SK-N-SH (cell line): ENCODE measurements at regions not wholly inside any gene's neighbourhood (a gene's known extent, or its start where the extent isn't known, plus 50 kb on each side); places are given as distances from the start of the nearest gene placed in this dataset.
"Not testable (repeated sequence)": the region's sequence is repeated elsewhere in the genome, so short reads cannot be mapped to it uniquely, and the experiment has no call there.

ENCODE experiments used
- CTCF ChIA-PET: fragments of 300-600, 350-600 bp; formaldehyde crosslinking; extraction: SDS; loops from one replicate; lab custom pipeline; 2021; lab: Yijun Ruan, JAX
- POLR2A ChIA-PET: fragments of 350-600 bp; sonication (Branson Sonifier 250); formaldehyde crosslinking; extraction: SDS; loops from one replicate; lab custom pipeline; 2020; ENCODE audit warnings: antibody characterized with exemption, inconsistent platforms; lab: Yijun Ruan, JAX
- DNase-seq: peaks from one replicate; pipeline ENCODE4 v3.0.0; 2012
- H2AFZ ChIP-seq: fragments of 200-600 bp; sonication (generic); 2 replicates; pipeline ENCODE4 v1.8.1; 2016; ENCODE audit warnings: antibody characterized with exemption, mild to moderate bottlenecking, low read depth
- H3F3A ChIP-seq: fragments of 200-600 bp; sonication (generic); replicated peaks from 2 replicates; pipeline ENCODE3; 2016; ENCODE audit warnings: antibody characterized with exemption, mild to moderate bottlenecking; ENCODE audit not compliant: insufficient read depth
- H3K27ac ChIP-seq, 2 experiments: fragments of 200-500 bp in 1 of 2; fragments of 200-600 bp in 1 of 2; sonication (Bioruptor generic) in 1 of 2; sonication (generic), shearing (Covaris generic) in 1 of 2; 2 replicates each; pipeline versions ENCODE4 v1.5.1 to v1.6.1; 2014 to 2016; ENCODE audit warnings: low read depth in 2 of 2, inconsistent platforms in 1 of 2, low read length in 1 of 2, mild to moderate bottlenecking in 1 of 2, mixed read lengths in 1 of 2
- H3K27me3 ChIP-seq: fragments of 200-600 bp; sonication (generic), shearing (Covaris generic); 2 replicates; pipeline ENCODE4 v1.6.1; 2016; ENCODE audit warnings: mixed run types; ENCODE audit not compliant: insufficient read depth
- H3K36me3 ChIP-seq, 2 experiments: fragments of 200-500 bp in 1 of 2; fragments of 200-600 bp in 1 of 2; sonication (Bioruptor generic) in 1 of 2; sonication (generic) in 1 of 2; replicated peaks in 1 of 2; 2 replicates each; pipeline versions ENCODE3 to v1.5.1; 2014 to 2016; ENCODE audit warnings: low read length in 1 of 2, mild to moderate bottlenecking in 1 of 2; ENCODE audit not compliant: insufficient read depth in 2 of 2, control insufficient read depth in 1 of 2
- H3K4me1 ChIP-seq, 2 experiments: fragments of 200-500 bp in 1 of 2; fragments of 200-600 bp in 1 of 2; sonication (Bioruptor generic) in 1 of 2; sonication (generic), shearing (Covaris generic) in 1 of 2; 2 replicates each; pipeline versions ENCODE4 v1.5.1 to v1.6.1; 2014 to 2016; ENCODE audit warnings: low read depth in 1 of 2, low read length in 1 of 2, mixed run types in 1 of 2; ENCODE audit not compliant: insufficient read depth in 2 of 2, control insufficient read depth in 1 of 2
- H3K4me2 ChIP-seq: fragments of 200-600 bp; sonication (generic), shearing (Covaris generic); 2 replicates; pipeline ENCODE4 v1.6.1; 2017; ENCODE audit warnings: mixed run types
- H3K4me3 ChIP-seq, 2 experiments: fragments of 200-500 bp in 1 of 2; fragments of 200-600 bp in 1 of 2; sonication (Bioruptor generic) in 1 of 2; sonication (generic), shearing (Covaris generic) in 1 of 2; 2 replicates each; pipeline versions ENCODE4 v1.5.1 to v1.8.1; 2014 to 2016; ENCODE audit warnings: low read depth in 2 of 2, inconsistent platforms in 1 of 2, low read length in 1 of 2, mild to moderate bottlenecking in 1 of 2, mixed read lengths in 1 of 2, moderate library complexity in 1 of 2
- H3K79me2 ChIP-seq: fragments of 200-600 bp; sonication (generic); 2 replicates; pipeline ENCODE4 v1.8.1; 2017; ENCODE audit warnings: mild to moderate bottlenecking; ENCODE audit not compliant: insufficient read depth
- H3K9ac ChIP-seq: fragments of 200-600 bp; sonication (generic); 2 replicates; pipeline ENCODE4 v1.6.1; 2017; ENCODE audit warnings: mixed run types
- H3K9me2 ChIP-seq: fragments of 200-600 bp; sonication (generic); 2 replicates; pipeline ENCODE4 v1.6.1; 2017; ENCODE audit warnings: mixed run types
- H3K9me3 ChIP-seq: fragments of 200-600 bp; sonication (generic); 2 replicates; pipeline ENCODE4 v1.6.1; 2017; ENCODE audit warnings: mixed run types, mild to moderate bottlenecking, moderate library complexity
- H4K20me1 ChIP-seq: fragments of 200-600 bp; sonication (generic); 2 replicates; pipeline ENCODE4 v1.6.1; 2017; ENCODE audit warnings: mild to moderate bottlenecking, mixed run types; ENCODE audit not compliant: insufficient read depth
- EZH2phosphoT487 ChIP-seq: fragments of 200-600 bp; sonication (generic); IDR thresholded peaks from 2 replicates; pipeline ENCODE4 v1.6.1; 2017; ENCODE audit warnings: low read depth, mixed run types, mild to moderate bottlenecking, antibody characterized with exemption, moderate library complexity, borderline replicate concordance
- FOSL2 ChIP-seq: IDR thresholded peaks from 2 replicates; pipeline ENCODE4 v1.4.0; 2012; ENCODE audit warnings: low read depth, mild to moderate bottlenecking, moderate library complexity, borderline replicate concordance
- FOXJ3 ChIP-seq: sonication (generic); formaldehyde crosslinking; IDR thresholded peaks from 2 replicates; pipeline ENCODE4 v1.5.1; 2020; ENCODE audit warnings: mild to moderate bottlenecking, missing genetic modification reagents
- FOXM1 ChIP-seq: IDR thresholded peaks from 2 replicates; pipeline ENCODE4 v1.4.0; 2012; ENCODE audit warnings: low read depth, mild to moderate bottlenecking
- JUND ChIP-seq: IDR thresholded peaks from 2 replicates; pipeline ENCODE4 v1.4.0; 2012
- NFIC ChIP-seq: IDR thresholded peaks from 2 replicates; pipeline ENCODE4 v1.4.0; 2012; ENCODE audit warnings: borderline replicate concordance
- NRF1 ChIP-seq: IDR thresholded peaks from 2 replicates; pipeline ENCODE4 v1.6.1; 2012; ENCODE audit warnings: low read depth, mild to moderate bottlenecking, low read length
- POLR2AphosphoS5 ChIP-seq: IDR thresholded peaks from 2 replicates; pipeline ENCODE4 v1.6.1; 2012; ENCODE audit warnings: low read depth, low read length
- RAD21 ChIP-seq: IDR thresholded peaks from 2 replicates; pipeline ENCODE4 v1.6.1; 2012; ENCODE audit warnings: mild to moderate bottlenecking, low read length
- RFX5 ChIP-seq: IDR thresholded peaks from 2 replicates; pipeline ENCODE4 v1.6.1; 2012; ENCODE audit warnings: mild to moderate bottlenecking, improper control_type of control experiment, low read length
- RXRA ChIP-seq: IDR thresholded peaks from 2 replicates; pipeline ENCODE4 v1.4.0; 2012; ENCODE audit warnings: low read depth, mild to moderate bottlenecking, borderline replicate concordance
- TCF12 ChIP-seq: IDR thresholded peaks from 2 replicates; pipeline ENCODE4 v1.4.0; 2012
- WGBS: methylation state at CpG from one replicate; pipeline ENCODE4 v1.1.6; 2017; ENCODE audit warnings: low lambda C conversion rate; 5-methylcytosine and 5-hydroxymethylcytosine counted together
- TF ChIP-seq, protein P1 (sequence below): fragments of 200-600 bp; sonication (generic); IDR thresholded peaks from 2 replicates; pipeline ENCODE4 v1.6.1; 2017; ENCODE audit warnings: antibody characterized with exemption, mild to moderate bottlenecking, moderate library complexity
- TF ChIP-seq, protein P2 (sequence below): IDR thresholded peaks from 2 replicates; pipeline ENCODE4 v1.4.0; 2012; ENCODE audit warnings: low read depth
- TF ChIP-seq, protein P3 (sequence below): fragments of 150-350 bp; IDR thresholded peaks from 2 replicates; pipeline ENCODE4 v1.6.1; 2017; ENCODE audit warnings: antibody characterized with exemption, low read length, low read depth, borderline replicate concordance
- TF ChIP-seq, protein P4 (sequence below): IDR thresholded peaks from 2 replicates; pipeline ENCODE4 v1.6.1; 2012; ENCODE audit warnings: mild to moderate bottlenecking, low read depth, low read length, moderate library complexity

DNA sequence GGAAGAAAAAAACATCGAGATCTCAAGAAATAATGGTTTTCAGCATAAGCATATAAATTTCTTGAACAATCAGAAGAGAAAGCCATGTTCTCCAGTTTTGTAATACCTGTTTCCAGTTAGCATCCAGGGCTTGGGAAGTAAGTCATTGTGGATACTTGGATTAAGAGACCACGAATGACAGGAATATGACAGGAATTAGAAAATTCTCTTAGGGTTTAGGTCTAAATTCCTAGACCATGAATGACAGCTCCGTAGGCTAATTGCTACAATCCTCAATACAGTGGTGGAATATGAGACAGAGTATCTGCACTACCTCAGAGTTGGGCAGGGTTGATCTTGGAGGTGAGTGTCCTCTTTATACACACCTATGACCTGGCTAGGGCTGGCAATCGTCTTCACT, 517.5 kb downstream of the NTRK3 start:
- H3K4me3 ChIP-seq: no peak overlapping the region
- peaks cover 14 to 21% of the 10 kb centered on the region in 2 experiments for H3K4me1 ChIP-seq
- no peak overlapping the region for H3K4me2 ChIP-seq
- H3K27ac ChIP-seq: no peak overlapping the region
- no peaks in the 10 kb centered on the region for H3K79me2 ChIP-seq
- H3K9ac ChIP-seq: no peak overlapping the region
- no peak for DNase-seq
- TF ChIP-seq RFX5 (no peak), EZH2phosphoT487 (no peak), TCF12 (no peak), NRF1 (no peak), FOXM1 (no peak)
- TF ChIP-seq, protein P1, sequence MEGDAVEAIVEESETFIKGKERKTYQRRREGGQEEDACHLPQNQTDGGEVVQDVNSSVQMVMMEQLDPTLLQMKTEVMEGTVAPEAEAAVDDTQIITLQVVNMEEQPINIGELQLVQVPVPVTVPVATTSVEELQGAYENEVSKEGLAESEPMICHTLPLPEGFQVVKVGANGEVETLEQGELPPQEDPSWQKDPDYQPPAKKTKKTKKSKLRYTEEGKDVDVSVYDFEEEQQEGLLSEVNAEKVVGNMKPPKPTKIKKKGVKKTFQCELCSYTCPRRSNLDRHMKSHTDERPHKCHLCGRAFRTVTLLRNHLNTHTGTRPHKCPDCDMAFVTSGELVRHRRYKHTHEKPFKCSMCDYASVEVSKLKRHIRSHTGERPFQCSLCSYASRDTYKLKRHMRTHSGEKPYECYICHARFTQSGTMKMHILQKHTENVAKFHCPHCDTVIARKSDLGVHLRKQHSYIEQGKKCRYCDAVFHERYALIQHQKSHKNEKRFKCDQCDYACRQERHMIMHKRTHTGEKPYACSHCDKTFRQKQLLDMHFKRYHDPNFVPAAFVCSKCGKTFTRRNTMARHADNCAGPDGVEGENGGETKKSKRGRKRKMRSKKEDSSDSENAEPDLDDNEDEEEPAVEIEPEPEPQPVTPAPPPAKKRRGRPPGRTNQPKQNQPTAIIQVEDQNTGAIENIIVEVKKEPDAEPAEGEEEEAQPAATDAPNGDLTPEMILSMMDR: no peak
- TF ChIP-seq, protein P2, sequence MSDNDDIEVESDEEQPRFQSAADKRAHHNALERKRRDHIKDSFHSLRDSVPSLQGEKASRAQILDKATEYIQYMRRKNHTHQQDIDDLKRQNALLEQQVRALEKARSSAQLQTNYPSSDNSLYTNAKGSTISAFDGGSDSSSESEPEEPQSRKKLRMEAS: no peak
- no peaks in the 10 kb centered on the region for H3K9me3 ChIP-seq
- H3K36me3 ChIP-seq: no peaks in the 10 kb centered on the region
- no peaks in the 10 kb centered on the region for H3K9me2 ChIP-seq
- WGBS: 73% methylated on average over 4 of the region's 4 CpGs
- peaks cover 5% of the 10 kb centered on the region for H3F3A ChIP-seq
- POLR2A ChIA-PET: no interaction called here
- no peak overlapping the region for H2AFZ ChIP-seq
- H3K27me3 ChIP-seq: no peaks in the 10 kb centered on the region
- CTCF ChIA-PET: no interaction called here
- H4K20me1 ChIP-seq: no peaks in the 10 kb centered on the region

DNA sequence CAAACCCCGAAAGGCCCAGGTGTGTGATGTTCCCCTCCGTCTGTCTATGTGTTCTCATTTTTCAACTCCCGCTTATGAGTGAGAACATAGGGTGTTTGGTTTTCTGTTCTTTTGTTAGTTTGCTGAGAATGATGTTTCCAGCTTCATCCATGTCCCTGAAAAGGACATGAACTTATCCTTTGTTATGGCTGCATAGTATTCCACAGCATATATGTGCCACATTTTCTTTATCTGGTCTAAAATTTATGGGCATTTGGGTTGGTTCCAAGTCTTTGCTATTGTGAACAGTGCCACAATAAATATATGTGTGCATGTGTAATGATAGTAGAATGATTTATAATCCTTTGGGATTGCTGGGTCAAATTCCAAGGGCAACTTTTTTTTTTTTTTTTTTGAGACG, 519.1 kb downstream of the NTRK3 start:
- H2AFZ ChIP-seq, H3K79me2 ChIP-seq, H4K20me1 ChIP-seq, H3K27me3 ChIP-seq, H3K9me3 ChIP-seq, H3K4me3 ChIP-seq, H3F3A ChIP-seq, POLR2A ChIA-PET, H3K36me3 ChIP-seq, H3K4me2 ChIP-seq, DNase-seq, CTCF ChIA-PET, H3K9me2 ChIP-seq: not testable (repeated sequence)
- Histone ChIP-seq H3K4me1 (peaks cover 21 to 23% of the 10 kb centered on the region in 2 experiments), H3K27ac (peak overlapping the region in 1 of 2 experiments; percentile 61; a peak in 1 of 4 replicates), H3K9ac (0 out of 2 replicates have a peak overlapping the region, but pooled peaks have one; percentile 8)
- 89% methylated on average over 4 of the region's 4 CpGs for WGBS

DNA sequence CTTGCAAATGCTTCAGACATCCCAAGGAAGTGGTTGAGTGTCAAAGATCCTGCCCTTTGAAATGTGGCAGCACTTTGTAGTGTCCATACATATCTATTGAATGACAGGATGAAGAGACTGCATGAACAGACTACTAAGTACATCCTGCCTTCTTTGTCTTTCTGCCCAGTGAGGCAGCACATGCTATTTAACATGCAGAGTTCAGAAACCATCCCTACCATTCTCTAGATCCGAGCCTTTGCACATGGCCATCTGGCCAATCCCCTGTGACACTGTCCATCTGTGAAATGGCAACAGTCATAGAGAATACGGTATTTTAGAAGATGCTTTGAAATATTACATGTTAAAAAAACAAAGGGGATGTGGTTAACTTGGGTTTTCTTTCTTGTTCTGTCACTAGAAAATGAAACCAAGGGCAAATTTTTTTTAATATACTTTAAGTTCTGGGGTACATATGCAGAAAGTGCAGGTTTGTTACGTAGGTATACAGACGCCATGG, 519.6 kb downstream of the NTRK3 start:
- 76% methylated on average over 4 of the region's 4 CpGs for WGBS
- peak overlapping the region; percentile 16; the same call in 1 of the 2 replicates for H2AFZ ChIP-seq
- H3K79me2 ChIP-seq: no peaks in the 10 kb centered on the region
- no peaks in the 10 kb centered on the region for H3K27me3 ChIP-seq
- no peak overlapping the region for H3K4me3 ChIP-seq
- no peak for DNase-seq
- POLR2A ChIA-PET: no interaction called here
- no peaks in the 10 kb centered on the region for H3K36me3 ChIP-seq
- peak overlapping the region in 1 of 2 experiments; percentile 61; a peak in 2 of 4 replicates for H3K27ac ChIP-seq
- H3K9me2 ChIP-seq: no peaks in the 10 kb centered on the region
- no peaks in the 10 kb centered on the region for H3K9me3 ChIP-seq
- CTCF ChIA-PET: no interaction called here
- no peaks in the 10 kb centered on the region for H4K20me1 ChIP-seq
- 0 out of 2 replicates have a peak overlapping the region, but pooled peaks have one; percentile 8 for H3K9ac ChIP-seq
- peak overlapping the region; percentile 5; the same call in 1 of the 2 replicates for H3K4me2 ChIP-seq
- H3F3A ChIP-seq: peaks cover 5% of the 10 kb centered on the region
- peaks cover 21 to 23% of the 10 kb centered on the region in 2 experiments for H3K4me1 ChIP-seq
- TF ChIP-seq FOSL2 (no peak), NFIC (no peak), EZH2phosphoT487 (no peak), FOXJ3 (CRISPR knock-in tag) (no peak), RAD21 (no peak), RFX5 (no peak), RXRA (no peak), JUND (no peak), POLR2AphosphoS5 (no peak), TCF12 (no peak)
- TF ChIP-seq, protein P3, sequence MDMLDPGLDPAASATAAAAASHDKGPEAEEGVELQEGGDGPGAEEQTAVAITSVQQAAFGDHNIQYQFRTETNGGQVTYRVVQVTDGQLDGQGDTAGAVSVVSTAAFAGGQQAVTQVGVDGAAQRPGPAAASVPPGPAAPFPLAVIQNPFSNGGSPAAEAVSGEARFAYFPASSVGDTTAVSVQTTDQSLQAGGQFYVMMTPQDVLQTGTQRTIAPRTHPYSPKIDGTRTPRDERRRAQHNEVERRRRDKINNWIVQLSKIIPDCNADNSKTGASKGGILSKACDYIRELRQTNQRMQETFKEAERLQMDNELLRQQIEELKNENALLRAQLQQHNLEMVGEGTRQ: no peak
- TF ChIP-seq, protein P4, sequence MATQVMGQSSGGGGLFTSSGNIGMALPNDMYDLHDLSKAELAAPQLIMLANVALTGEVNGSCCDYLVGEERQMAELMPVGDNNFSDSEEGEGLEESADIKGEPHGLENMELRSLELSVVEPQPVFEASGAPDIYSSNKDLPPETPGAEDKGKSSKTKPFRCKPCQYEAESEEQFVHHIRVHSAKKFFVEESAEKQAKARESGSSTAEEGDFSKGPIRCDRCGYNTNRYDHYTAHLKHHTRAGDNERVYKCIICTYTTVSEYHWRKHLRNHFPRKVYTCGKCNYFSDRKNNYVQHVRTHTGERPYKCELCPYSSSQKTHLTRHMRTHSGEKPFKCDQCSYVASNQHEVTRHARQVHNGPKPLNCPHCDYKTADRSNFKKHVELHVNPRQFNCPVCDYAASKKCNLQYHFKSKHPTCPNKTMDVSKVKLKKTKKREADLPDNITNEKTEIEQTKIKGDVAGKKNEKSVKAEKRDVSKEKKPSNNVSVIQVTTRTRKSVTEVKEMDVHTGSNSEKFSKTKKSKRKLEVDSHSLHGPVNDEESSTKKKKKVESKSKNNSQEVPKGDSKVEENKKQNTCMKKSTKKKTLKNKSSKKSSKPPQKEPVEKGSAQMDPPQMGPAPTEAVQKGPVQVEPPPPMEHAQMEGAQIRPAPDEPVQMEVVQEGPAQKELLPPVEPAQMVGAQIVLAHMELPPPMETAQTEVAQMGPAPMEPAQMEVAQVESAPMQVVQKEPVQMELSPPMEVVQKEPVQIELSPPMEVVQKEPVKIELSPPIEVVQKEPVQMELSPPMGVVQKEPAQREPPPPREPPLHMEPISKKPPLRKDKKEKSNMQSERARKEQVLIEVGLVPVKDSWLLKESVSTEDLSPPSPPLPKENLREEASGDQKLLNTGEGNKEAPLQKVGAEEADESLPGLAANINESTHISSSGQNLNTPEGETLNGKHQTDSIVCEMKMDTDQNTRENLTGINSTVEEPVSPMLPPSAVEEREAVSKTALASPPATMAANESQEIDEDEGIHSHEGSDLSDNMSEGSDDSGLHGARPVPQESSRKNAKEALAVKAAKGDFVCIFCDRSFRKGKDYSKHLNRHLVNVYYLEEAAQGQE: no peak
